ENCODE measurements at regions not wholly inside any gene's neighbourhood (a gene's known extent, or its start where the extent isn't known, plus 50 kb on each side); places are given as distances from the start of the nearest gene placed in this dataset.

- no peak overlapping the region for H3K27ac ChIP-seq (ENCODE audit: insufficient read length, low read depth, low read length)
- H3K14ac ChIP-seq (ENCODE audit: insufficient read depth, low read length) = no peak overlapping the region
- H2AK5ac ChIP-seq (ENCODE audit: insufficient read length, low read length) = no peak overlapping the region
- no peak overlapping the region for H2AFZ ChIP-seq (ENCODE audit: low read length)
- H2BK12ac ChIP-seq (ENCODE audit: insufficient read length, low read depth, low read length) = no peak overlapping the region
- H2BK15ac ChIP-seq (ENCODE audit: low read depth, low read length) = no peak overlapping the region
- H4K8ac ChIP-seq (replicated peaks; ENCODE audit: insufficient read length, low read depth, low read length) = no peak overlapping the region
- H4K5ac ChIP-seq (ENCODE audit: insufficient read length, low read depth, low read length) = no peak overlapping the region
- Mint-ChIP-seq H3K27me3 (ENCODE audit: low read depth) (no peaks in the 10 kb centered on the region), H3K27ac (no peak overlapping the region), H3K4me1 (peaks cover 15 to 18% of the 10 kb centered on the region in 2 experiments), H3K36me3 (ENCODE audit: insufficient read depth in 1 of 3, low read depth in 3 of 3) (no peaks in the 10 kb centered on the region), H3K4me3 (no peak overlapping the region), H3K9me3 (no peaks in the 10 kb centered on the region)
- no CpG with 5 or more reads among the region's 2 CpGs for WGBS (ENCODE audit: extremely low coverage, insufficient read length, low lambda C conversion rate)
- no peak for DNase-seq
- no peak overlapping the region for H2BK5ac ChIP-seq (ENCODE audit: insufficient read length, low read length)
- H4K91ac ChIP-seq (ENCODE audit: insufficient read length, low read depth, low read length) = no peak overlapping the region
- no peak overlapping the region for H2BK20ac ChIP-seq (ENCODE audit: low read depth, low read length, poor library complexity, severe bottlenecking)
- H3K9me3 ChIP-seq (ENCODE audit: control insufficient read depth, low read depth, low read length) = no peaks in the 10 kb centered on the region
- H3K23me2 ChIP-seq (ENCODE audit: insufficient read length, low read depth, low read length, poor library complexity, severe bottlenecking) = no peaks in the 10 kb centered on the region
- H3K27me3 ChIP-seq (ENCODE audit: insufficient read depth, low read length) = no peaks in the 10 kb centered on the region
- H3K4ac ChIP-seq (ENCODE audit: low read depth, low read length) = no peak overlapping the region
- H3K23ac ChIP-seq (ENCODE audit: insufficient read length, low read depth, low read length) = no peak overlapping the region
- no peaks in the 10 kb centered on the region; the same call in 1 of the 2 replicates for H3K4me1 ChIP-seq (ENCODE audit: insufficient read depth, low read length)
- H3K79me2 ChIP-seq (ENCODE audit: insufficient read depth, low read length) = no peaks in the 10 kb centered on the region
- no peaks in the 10 kb centered on the region for H4K20me1 ChIP-seq (ENCODE audit: control insufficient read depth, insufficient read depth, insufficient read length)
- no peak overlapping the region for H3K18ac ChIP-seq (ENCODE audit: insufficient read length, low read depth, low read length)
- no peak overlapping the region for H3K9ac ChIP-seq (ENCODE audit: extremely low read depth, insufficient read length, low read length)
- no peak overlapping the region for H2BK120ac ChIP-seq (ENCODE audit: low read depth, low read length, poor library complexity, severe bottlenecking)
- H3K79me1 ChIP-seq (ENCODE audit: insufficient read depth, low read depth, low read length, poor library complexity, severe bottlenecking) = no peaks in the 10 kb centered on the region
- no peak for TF ChIP-seq CTCF (conservative IDR thresholded peaks at IDR 0.05)
- no peak overlapping the region for H3K56ac ChIP-seq (ENCODE audit: insufficient read length, low read depth, low read length)
- H3T11ph ChIP-seq (ENCODE audit: low read length) = no peak overlapping the region
- H3K4me2 ChIP-seq (ENCODE audit: insufficient read depth, insufficient read length, low read length) = no peak overlapping the region
Observed at GRCh38 chr2:146992466-146992865, 852.4 kb upstream of the ACVR2A start.
